DND-41 (cell line): ENCODE measurements at regions not wholly inside any gene's neighbourhood (a gene's known extent, or its start where the extent isn't known, plus 50 kb on each side); places are given as distances from the start of the nearest gene placed in this dataset.

Experiments
- CTCF ChIP-seq: IDR thresholded peaks from 2 replicates; pipeline ENCODE4 v1.5.1; 2012; ENCODE audit warnings: borderline replicate concordance, low read length, moderate library complexity, mild to moderate bottlenecking; ENCODE audit not compliant: poor library complexity, severe bottlenecking; ENCODE audit errors: extremely low read depth
- EZH2 ChIP-seq: IDR thresholded peaks from 3 replicates; pipeline ENCODE4 v1.6.1; 2012; ENCODE audit warnings: borderline replicate concordance, low read depth, mild to moderate bottlenecking, moderate library complexity, low read length, inconsistent platforms; ENCODE audit not compliant: severe bottlenecking

- TF ChIP-seq CTCF: no peak
- TF ChIP-seq EZH2: no peak
Measured at GRCh38 chr13:80276371-80277289, 64.3 kb downstream of the SPRY2 start.
